HEK293T (cell line): ENCODE measurements at regions not wholly inside any gene's neighbourhood (a gene's known extent, or its start where the extent isn't known, plus 50 kb on each side); places are given as distances from the start of the nearest gene placed in this dataset.

ENCODE experiments used
- CTCF ChIA-PET: fragments of 350-600 bp; formaldehyde crosslinking; extraction: SDS; loops from one replicate; lab custom pipeline; 2021; ENCODE audit warnings: antibody characterized with exemption, inconsistent platforms; lab: Yijun Ruan, JAX
- POLR2A ChIA-PET: fragments of 350-600 bp; formaldehyde crosslinking; extraction: SDS; loops from one replicate; lab custom pipeline; 2020; ENCODE audit warnings: antibody characterized with exemption, inconsistent platforms; lab: Yijun Ruan, JAX
- DNase-seq: peaks from one replicate; pipeline ENCODE4 v3.0.0; 2012; ENCODE audit warnings: mixed read lengths; ENCODE audit errors: extremely low spot score
- ARNT ChIP-seq: fragments of 450-650 bp; IDR thresholded peaks from 2 replicates; pipeline ENCODE4 v1.6.1; 2017; ENCODE audit warnings: mild to moderate bottlenecking
- BHLHE40 ChIP-seq: fragments of 450-650 bp; IDR thresholded peaks from 2 replicates; pipeline ENCODE4 v1.6.1; 2016; ENCODE audit warnings: mild to moderate bottlenecking, moderate library complexity, borderline replicate concordance
- CTBP1 ChIP-seq: fragments of 450-650 bp; IDR thresholded peaks from 2 replicates; pipeline ENCODE4 v1.6.1; 2016; ENCODE audit warnings: borderline replicate concordance
- ELF4 ChIP-seq: fragments of 450-650 bp; IDR thresholded peaks from 2 replicates; pipeline ENCODE4 v1.6.1; 2017; ENCODE audit warnings: antibody characterized with exemption
- FOXA1 ChIP-seq: fragments of 450-650 bp; IDR thresholded peaks from 2 replicates; pipeline ENCODE4 v1.6.1; 2016; ENCODE audit warnings: mild to moderate bottlenecking
- FOXK2 ChIP-seq: fragments of 450-650 bp; IDR thresholded peaks from 2 replicates; pipeline ENCODE4 v1.6.1; 2016; ENCODE audit warnings: mild to moderate bottlenecking
- FOXM1 ChIP-seq: fragments of 450-650 bp; IDR thresholded peaks from 2 replicates; pipeline ENCODE4 v1.6.1; 2017; ENCODE audit warnings: mild to moderate bottlenecking, borderline replicate concordance
- HDGF ChIP-seq: fragments of 450-650 bp; IDR thresholded peaks from 2 replicates; pipeline ENCODE4 v1.6.1; 2017; ENCODE audit warnings: antibody characterized with exemption, borderline replicate concordance
- L3MBTL2 ChIP-seq: fragments of 450-650 bp; conservative IDR thresholded peaks from 2 replicates; pipeline ENCODE4 v1.6.1; 2016; ENCODE audit warnings: mild to moderate bottlenecking
- LEF1 ChIP-seq: fragments of 450-650 bp; IDR thresholded peaks from 2 replicates; pipeline ENCODE4 v1.6.1; 2017; ENCODE audit warnings: mild to moderate bottlenecking, borderline replicate concordance
- NFRKB ChIP-seq: fragments of 450-650 bp; IDR thresholded peaks from 2 replicates; pipeline ENCODE4 v1.6.1; 2016; ENCODE audit warnings: mild to moderate bottlenecking, moderate library complexity
- PKNOX1 ChIP-seq: fragments of 450-650 bp; IDR thresholded peaks from 2 replicates; pipeline ENCODE4 v1.6.1; 2016
- SP1 ChIP-seq: fragments of 450-650 bp; IDR thresholded peaks from 2 replicates; pipeline ENCODE4 v1.6.1; 2017
- SUZ12 ChIP-seq: fragments of 450-650 bp; IDR thresholded peaks from 2 replicates; pipeline ENCODE4 v1.6.1; 2016; ENCODE audit warnings: mild to moderate bottlenecking
- TARDBP ChIP-seq: fragments of 450-650 bp; IDR thresholded peaks from 2 replicates; pipeline ENCODE4 v1.6.1; 2016
- ZNF384 ChIP-seq: fragments of 450-650 bp; IDR thresholded peaks from 2 replicates; pipeline ENCODE4 v1.6.1; 2016

GRCh38 chr2:128552806-128553551 is 234.3 kb upstream of the HS6ST1 start:
- POLR2A ChIA-PET: no interaction called here
- DNase-seq: no peak
- CTCF ChIA-PET: no interaction called here
- TF ChIP-seq ARNT (no peak), L3MBTL2 (no peak), BHLHE40 (no peak), FOXA1 (no peak), ZNF384 (no peak), TARDBP (no peak), FOXK2 (no peak), SUZ12 (no peak), CTBP1 (no peak), PKNOX1 (no peak), ELF4 (no peak), LEF1 (no peak), HDGF (no peak), SP1 (no peak), FOXM1 (no peak), NFRKB (no peak)

GRCh38 chr2:128554151-128554769 is 235.6 kb upstream of the HS6ST1 start:
- ChIA-PET CTCF (no interaction called here), POLR2A (no interaction called here)
- TF ChIP-seq FOXM1: no peak
- DNase-seq: no peak

DNA sequence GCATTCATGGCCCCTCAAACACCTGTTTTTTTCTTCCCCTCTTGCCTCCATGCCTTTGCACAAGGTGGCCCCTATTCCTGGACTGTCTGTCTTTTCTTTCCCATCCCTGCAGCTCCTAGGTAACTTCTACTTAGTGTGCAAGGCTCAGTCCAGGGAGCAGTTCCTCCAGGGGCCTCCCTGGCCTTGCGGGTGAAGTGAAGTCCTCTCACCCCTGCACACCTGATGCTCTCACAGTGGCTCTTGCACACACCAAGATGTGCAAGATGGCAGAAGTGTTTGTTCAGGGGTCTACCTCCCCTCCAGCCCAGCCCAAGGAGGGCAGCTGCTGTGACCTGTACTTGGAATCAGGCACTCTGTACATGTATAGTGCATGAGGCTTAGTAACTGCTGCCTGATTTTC is 236.8 kb upstream of the HS6ST1 start:
- ChIA-PET CTCF (no interaction called here), POLR2A (no interaction called here)
- no peak for TF ChIP-seq FOXK2
- TF ChIP-seq FOXM1: no peak
- no peak for TF ChIP-seq NFRKB
- TF ChIP-seq SP1: no peak
- no peak for TF ChIP-seq BHLHE40
- no peak for TF ChIP-seq FOXA1
- no peak for DNase-seq

GRCh38 chr2:128556089-128556488 is 237.4 kb upstream of the HS6ST1 start:
- POLR2A ChIA-PET: no interaction called here
- TF ChIP-seq PKNOX1: no peak
- no peak for TF ChIP-seq FOXM1
- TF ChIP-seq FOXK2: no peak
- no peak for TF ChIP-seq TARDBP
- TF ChIP-seq BHLHE40: no peak
- no peak for TF ChIP-seq L3MBTL2
- no peak for TF ChIP-seq CTBP1
- TF ChIP-seq SUZ12: no peak
- no peak for TF ChIP-seq ARNT
- TF ChIP-seq SP1: no peak
- TF ChIP-seq ELF4: no peak
- TF ChIP-seq LEF1: no peak
- CTCF ChIA-PET: no interaction called here
- no peak for DNase-seq

GRCh38 chr2:128556633-128557032 is 238.0 kb upstream of the HS6ST1 start:
- TF ChIP-seq L3MBTL2 (no peak), PKNOX1 (no peak), ARNT (no peak), NFRKB (no peak)
- ChIA-PET CTCF (no interaction called here), POLR2A (no interaction called here)
- no peak for DNase-seq

GRCh38 chr2:128557069-128557468 is 238.4 kb upstream of the HS6ST1 start:
- TF ChIP-seq ZNF384: no peak
- TF ChIP-seq L3MBTL2: no peak
- TF ChIP-seq FOXK2: no peak
- POLR2A ChIA-PET: no interaction called here
- CTCF ChIA-PET: no interaction called here
- no peak for DNase-seq

- ChIA-PET CTCF (no interaction called here), POLR2A (no interaction called here)
- DNase-seq: no peak
- TF ChIP-seq PKNOX1 (no peak), HDGF (no peak), ZNF384 (no peak), SP1 (no peak), FOXK2 (no peak), ELF4 (no peak), NFRKB (no peak), SUZ12 (no peak), FOXA1 (no peak), L3MBTL2 (no peak), TARDBP (no peak), LEF1 (no peak), BHLHE40 (no peak)
These were observed 239.2 kb upstream of the HS6ST1 start for GRCh38 chr2:128557831-128558241.
